Common myeloid progenitor, CD34-positive (primary cell): ENCODE measurements at regions not wholly inside any gene's neighbourhood (a gene's known extent, or its start where the extent isn't known, plus 50 kb on each side); places are given as distances from the start of the nearest gene placed in this dataset.

Experiments
- CTCF ChIA-PET: fragments of 350-600 bp; sonication (Branson Sonifier 250); formaldehyde crosslinking; loops from one replicate; lab custom pipeline; 2021; ENCODE audit warnings: antibody characterized with exemption; lab: Charles Lee
- POLR2A ChIA-PET: fragments of 350-600 bp; sonication (Branson Sonifier 250); formaldehyde crosslinking; loops from one replicate; lab custom pipeline; 2021; ENCODE audit warnings: antibody characterized with exemption; lab: Charles Lee
- DNase-seq, 3 donors: peaks; one replicate each; pipeline versions ENCODE4 v3.0.0 to v3.0.0-alpha.2; 2013
- H3K27ac ChIP-seq, 2 experiments: 1 replicate in 1 of 2; 2 replicates in 1 of 2; pipeline ENCODE4 v1.7.0; 2013; ENCODE audit warnings: inconsistent platforms in 2 of 2, low read length in 2 of 2, mild to moderate bottlenecking in 2 of 2, low read depth in 1 of 2, moderate library complexity in 1 of 2; ENCODE audit not compliant: severe bottlenecking in 2 of 2, insufficient read depth in 1 of 2, poor library complexity in 1 of 2
- H3K27me3 ChIP-seq, 5 experiments: replicated peaks in 2 of 5; 1 replicate in 3 of 5; 2 replicates in 2 of 5; pipeline versions ENCODE4 v1.6.1 to v1.7.0; 2013; ENCODE audit warnings: low read length in 4 of 5, mild to moderate bottlenecking in 2 of 5, moderate library complexity in 2 of 5, inconsistent platforms in 1 of 5; ENCODE audit not compliant: insufficient read depth in 5 of 5, control insufficient read depth in 4 of 5
- H3K36me3 ChIP-seq, 4 experiments: 1 replicate in 2 of 4; 2 replicates in 2 of 4; pipeline versions ENCODE4 v1.6.1 to v1.7.0; 2013; ENCODE audit warnings: low read length in 3 of 4, control low read depth in 1 of 4, mild to moderate bottlenecking in 1 of 4; ENCODE audit not compliant: control insufficient read depth in 4 of 4, insufficient read depth in 4 of 4
- H3K4me1 ChIP-seq, 4 experiments: 1 replicate in 3 of 4; 2 replicates in 1 of 4; pipeline versions ENCODE4 v1.6.1 to v1.7.1; 2013; ENCODE audit warnings: low read length in 3 of 4, mild to moderate bottlenecking in 3 of 4, control low read depth in 1 of 4, inconsistent platforms in 1 of 4, moderate library complexity in 1 of 4; ENCODE audit not compliant: control insufficient read depth in 4 of 4, insufficient read depth in 4 of 4; ENCODE audit errors: control extremely low read depth in 1 of 4
- H3K4me3 ChIP-seq, 7 experiments: 1 replicate in 4 of 7; 2 replicates in 3 of 7; pipeline versions ENCODE4 v1.5.1 to v1.7.0; 2013; ENCODE audit warnings: mild to moderate bottlenecking in 7 of 7, low read length in 6 of 7, moderate library complexity in 6 of 7, inconsistent platforms in 2 of 7, low read depth in 2 of 7, control low read depth in 1 of 7; ENCODE audit not compliant: insufficient read depth in 4 of 7, control insufficient read depth in 1 of 7; ENCODE audit errors: extremely low read depth in 1 of 7
- H3K9me3 ChIP-seq, 5 experiments: 1 replicate in 4 of 5; 2 replicates in 1 of 5; pipeline versions ENCODE4 v1.6.1 to v1.7.1; 2013; ENCODE audit warnings: low read length in 4 of 5, mild to moderate bottlenecking in 2 of 5, inconsistent platforms in 1 of 5, low read depth in 1 of 5, moderate library complexity in 1 of 5; ENCODE audit not compliant: control insufficient read depth in 4 of 5, insufficient read depth in 2 of 5; ENCODE audit errors: control extremely low read depth in 1 of 5
- WGBS: methylation state at CpG from one replicate; pipeline ENCODE4 v1.1.5; 2013; ENCODE audit not compliant: insufficient coverage; 5-methylcytosine and 5-hydroxymethylcytosine counted together

DNA sequence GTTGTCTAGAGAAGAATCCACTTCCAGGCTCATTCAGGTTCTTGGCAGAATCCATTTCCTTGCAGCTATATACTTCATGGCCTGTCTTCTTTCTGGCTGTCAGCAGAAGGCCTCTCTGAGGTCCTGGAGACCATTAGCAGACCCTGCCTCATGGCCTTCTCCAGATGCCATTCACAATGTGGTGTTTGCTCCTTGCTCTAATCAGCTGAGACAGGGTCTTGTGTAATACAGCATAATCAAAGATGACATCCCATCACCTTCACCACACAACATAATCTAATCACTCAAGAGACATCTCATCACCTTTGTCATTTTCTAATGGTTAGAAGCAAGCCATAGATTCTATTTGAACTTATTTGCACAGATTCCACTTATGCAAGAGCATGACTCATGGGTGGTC is 403.9 kb upstream of the LRRC7 start:
- ChIA-PET POLR2A (no interaction called here), CTCF (no interaction called here)
- no peak for DNase-seq
- Histone ChIP-seq H3K9me3 (no peaks in the 10 kb centered on the region), H3K4me1 (no peaks in the 10 kb centered on the region), H3K27ac (no peak overlapping the region), H3K27me3 (no peaks in the 10 kb centered on the region), H3K4me3 (no peak overlapping the region), H3K36me3 (no peaks in the 10 kb centered on the region)

DNA sequence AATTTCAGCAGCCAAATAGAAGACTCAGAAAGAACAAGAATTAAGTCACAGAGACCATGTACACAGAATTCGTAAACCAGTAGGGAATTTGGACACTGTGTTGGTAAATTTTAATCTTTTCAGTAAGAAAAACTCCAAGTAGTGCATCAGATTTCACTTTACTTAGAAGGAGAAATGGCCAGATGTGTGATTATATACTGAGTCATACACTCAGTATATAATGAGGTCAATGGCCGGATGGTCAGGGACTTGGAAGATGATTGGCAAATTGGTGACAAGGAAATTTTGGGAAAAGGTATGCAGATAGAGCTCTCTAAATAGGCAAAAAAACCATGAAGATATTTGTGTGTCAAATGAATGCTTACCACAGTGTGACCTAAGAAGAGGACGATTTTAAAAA is 399.8 kb upstream of the LRRC7 start:
- Histone ChIP-seq H3K27me3 (no peaks in the 10 kb centered on the region), H3K27ac (no peak overlapping the region), H3K4me3 (no peak overlapping the region), H3K4me1 (no peaks in the 10 kb centered on the region), H3K36me3 (no peaks in the 10 kb centered on the region), H3K9me3 (peaks cover 0 to 5% (median 0%) of the 10 kb centered on the region in 5 experiments)
- DNase-seq, result no peak
- CTCF ChIA-PET, result no interaction called here
- 94% methylated on average over 2 of the region's 3 CpGs for WGBS
- POLR2A ChIA-PET, result no interaction called here

GRCh38 chr1:69171248-69171647 is 396.5 kb upstream of the LRRC7 start:
- Histone ChIP-seq H3K4me1 (no peaks in the 10 kb centered on the region), H3K9me3 (peaks cover 0 to 5% (median 0%) of the 10 kb centered on the region in 5 experiments), H3K27me3 (no peaks in the 10 kb centered on the region), H3K27ac (no peak overlapping the region), H3K36me3 (no peaks in the 10 kb centered on the region), H3K4me3 (no peak overlapping the region)
- CTCF ChIA-PET, result no interaction called here
- POLR2A ChIA-PET, result no interaction called here
- DNase-seq, result no peak

GRCh38 chr1:69172003-69173000 is 395.4 kb upstream of the LRRC7 start:
- no peak for DNase-seq
- CTCF ChIA-PET, result no interaction called here
- no peaks in the 10 kb centered on the region for H3K36me3 ChIP-seq

GRCh38 chr1:69175053-69175452 is 392.7 kb upstream of the LRRC7 start:
- ChIA-PET POLR2A (no interaction called here), CTCF (interaction anchor here (1.2 kb wide), 1 partner anchor 228 kb away, joined by 3 read pairs; no protein-coding TSS in a partner anchor)
- H3K36me3 ChIP-seq, result no peaks in the 10 kb centered on the region

More at GRCh38 chr1:69172003-69173000, 395.4 kb upstream of the LRRC7 start:
- POLR2A ChIA-PET, result no interaction called here
- Histone ChIP-seq H3K4me3 (no peak overlapping the region), H3K27ac (no peak overlapping the region), H3K9me3 (peaks cover 0 to 5% (median 0%) of the 10 kb centered on the region in 5 experiments), H3K27me3 (no peaks in the 10 kb centered on the region), H3K4me1 (no peaks in the 10 kb centered on the region)
- 100% methylated on average over 4 of the region's 7 CpGs for WGBS

GRCh38 chr1:69180358-69180757 is 387.4 kb upstream of the LRRC7 start:
- ChIA-PET POLR2A (no interaction called here), CTCF (no interaction called here)

More at GRCh38 chr1:69175053-69175452, 392.7 kb upstream of the LRRC7 start:
- Histone ChIP-seq H3K27ac (no peak overlapping the region), H3K27me3 (no peaks in the 10 kb centered on the region), H3K4me1 (no peaks in the 10 kb centered on the region), H3K4me3 (no peak overlapping the region), H3K9me3 (peaks cover 0 to 3% (median 0%) of the 10 kb centered on the region in 5 experiments)
- DNase-seq, result no peak

DNA sequence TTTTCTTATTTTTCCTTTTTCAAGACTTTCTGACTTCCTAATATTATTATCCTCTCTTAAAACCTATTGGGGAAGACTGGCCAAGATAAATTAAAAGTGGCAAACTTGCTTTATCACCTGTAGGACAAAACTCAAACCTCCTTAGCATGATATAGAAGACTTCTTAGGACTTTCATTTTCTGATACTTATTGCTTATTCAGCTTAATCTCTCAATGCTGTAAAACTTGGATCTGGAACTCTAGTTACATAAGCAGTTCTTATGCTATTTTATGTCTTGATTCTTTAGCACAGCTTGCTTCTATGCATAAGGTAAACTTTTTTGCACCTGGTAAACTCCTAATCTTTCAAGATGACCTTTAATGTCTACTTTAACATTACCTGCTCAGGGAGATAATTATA is 382.3 kb upstream of the LRRC7 start:
- Histone ChIP-seq H3K4me3 (no peak overlapping the region), H3K36me3 (no peaks in the 10 kb centered on the region), H3K9me3 (no peaks in the 10 kb centered on the region), H3K27me3 (no peaks in the 10 kb centered on the region), H3K27ac (no peak overlapping the region), H3K4me1 (no peaks in the 10 kb centered on the region)
- DNase-seq, result no peak
- ChIA-PET POLR2A (no interaction called here), CTCF (no interaction called here)

More at GRCh38 chr1:69180358-69180757, 387.4 kb upstream of the LRRC7 start:
- Histone ChIP-seq H3K4me3 (no peak overlapping the region), H3K4me1 (no peaks in the 10 kb centered on the region), H3K27ac (no peak overlapping the region), H3K36me3 (no peaks in the 10 kb centered on the region), H3K27me3 (no peaks in the 10 kb centered on the region), H3K9me3 (no peaks in the 10 kb centered on the region)
- DNase-seq, result no peak
